HG03575 (cell line): ENCODE measurements at regions not wholly inside any gene's neighbourhood (a gene's known extent, or its start where the extent isn't known, plus 50 kb on each side); places are given as distances from the start of the nearest gene placed in this dataset.

Experiments
- ATAC-seq: cut with Tn5 transposase; IDR thresholded peaks from one replicate; pipeline ENCODE4 v1.9.1; 2021; ENCODE audit not compliant: unreplicated experiment, insufficient number of reproducible peaks, low FRiP score; ENCODE audit errors: extremely low read depth

GRCh38 chr13:70405266-70405665 is 297.0 kb upstream of the KLHL1 start:
- no peak for ATAC-seq

- no peak for ATAC-seq
Observed at GRCh38 chr13:70394031-70394548, 285.8 kb upstream of the KLHL1 start.

- ATAC-seq, result no peak
Observed at GRCh38 chr13:70391678-70392077, 283.4 kb upstream of the KLHL1 start.

- ATAC-seq, result no peak
Observed at GRCh38 chr13:70390968-70391367, 282.7 kb upstream of the KLHL1 start.

- ATAC-seq, result no peak
Observed at GRCh38 chr13:70390064-70390463, 281.8 kb upstream of the KLHL1 start.

- ATAC-seq, result no peak
Observed at GRCh38 chr13:70388935-70389334, 280.7 kb upstream of the KLHL1 start.

- ATAC-seq, result no peak
Observed at GRCh38 chr13:70386919-70387318, 278.7 kb upstream of the KLHL1 start.

- no peak for ATAC-seq
Observed at GRCh38 chr13:70385852-70386251, 277.6 kb upstream of the KLHL1 start.

- ATAC-seq, result no peak
Observed at GRCh38 chr13:70384156-70384555, 275.9 kb upstream of the KLHL1 start.

- ATAC-seq, result no peak
Observed at GRCh38 chr13:70380809-70381208, 272.6 kb upstream of the KLHL1 start.

- no peak for ATAC-seq
Observed at GRCh38 chr13:70375718-70376117, 267.5 kb upstream of the KLHL1 start.

- no peak for ATAC-seq
Observed at GRCh38 chr13:70370924-70371323, 262.7 kb upstream of the KLHL1 start.

- ATAC-seq, result no peak
Observed at GRCh38 chr13:70366720-70367119, 258.5 kb upstream of the KLHL1 start.

- ATAC-seq, result no peak
Observed at GRCh38 chr13:70363991-70364390, 255.7 kb upstream of the KLHL1 start.

GRCh38 chr13:70362820-70363570 is 254.7 kb upstream of the KLHL1 start:
- no peak for ATAC-seq

- ATAC-seq, result no peak
Observed at GRCh38 chr13:70357031-70357430, 248.8 kb upstream of the KLHL1 start.

- no peak for ATAC-seq
Observed at GRCh38 chr13:70353096-70353495, 244.8 kb upstream of the KLHL1 start.

- no peak for ATAC-seq
Observed at GRCh38 chr13:70347947-70348620, 239.8 kb upstream of the KLHL1 start.

GRCh38 chr13:70339738-70340137 is 231.5 kb upstream of the KLHL1 start:
- ATAC-seq, result no peak

GRCh38 chr13:70338609-70339008 is 230.4 kb upstream of the KLHL1 start:
- no peak for ATAC-seq
